ENCODE measurements at regions not wholly inside any gene's neighbourhood (a gene's known extent, or its start where the extent isn't known, plus 50 kb on each side); places are given as distances from the start of the nearest gene placed in this dataset.

DNA sequence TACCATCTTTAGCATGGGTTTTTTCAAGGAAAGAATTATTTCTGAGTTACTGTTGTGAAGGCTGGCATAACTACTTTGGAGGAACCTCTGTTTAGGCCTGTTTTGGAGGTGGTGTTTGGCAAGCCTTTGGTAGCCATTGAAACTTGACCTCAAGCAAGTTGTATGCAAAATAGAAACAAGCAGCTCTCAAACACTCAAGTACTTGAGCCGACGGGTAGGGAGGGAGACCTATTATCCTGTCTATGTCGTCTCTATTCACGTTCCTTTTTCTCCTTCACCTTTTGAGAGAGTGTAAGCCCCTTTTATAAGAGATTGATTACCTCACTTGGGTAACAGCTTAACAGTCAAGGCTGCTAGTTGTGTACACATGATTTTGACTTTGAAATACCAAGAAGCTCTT, 878.3 kb upstream of the CXADR start:
- in situ Hi-C loops (cut with HindIII; ENCODE audit: low pct_unique_long_range_greater_than_20kb, low sequenced_read_pairs) = no loop called here
- DNase-seq (ENCODE audit: low read depth) = no peak

DNA sequence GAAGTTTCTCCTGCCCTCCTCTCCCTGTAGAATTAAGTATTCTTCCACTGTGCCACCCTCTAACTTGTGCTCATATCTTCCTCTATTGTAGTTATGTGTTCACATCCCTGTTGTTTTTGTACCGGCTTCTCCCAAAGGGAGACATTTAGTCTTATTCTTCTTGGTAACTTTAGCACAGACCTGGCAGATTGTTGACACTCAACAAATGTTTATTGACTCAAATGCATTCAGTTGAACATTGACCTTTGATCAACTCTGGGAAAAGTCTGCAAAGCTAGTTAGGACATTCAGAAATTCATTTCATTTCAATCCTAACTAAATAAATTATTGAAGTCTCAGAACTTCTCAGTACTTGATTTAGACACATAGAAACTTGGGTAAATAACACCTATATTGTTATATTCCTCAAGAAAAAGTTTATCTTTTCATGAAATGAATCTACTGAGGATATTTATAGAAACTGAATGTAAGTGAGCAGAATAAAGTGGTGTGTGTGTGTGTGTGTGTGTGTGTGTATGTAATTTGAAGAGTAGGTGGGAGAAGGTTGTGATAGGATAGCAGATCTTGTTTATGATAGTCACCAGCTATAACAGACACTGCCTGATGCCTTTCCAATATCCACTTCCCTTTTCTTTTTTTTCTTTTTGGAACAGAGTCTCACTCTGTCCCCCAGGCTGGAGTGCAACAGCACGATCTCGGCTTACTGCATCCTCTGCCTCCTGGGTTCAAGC, 872.4 kb upstream of the CXADR start:
- DNase-seq (ENCODE audit: low read depth) = no peak
- in situ Hi-C loops (cut with HindIII; ENCODE audit: low pct_unique_long_range_greater_than_20kb, low sequenced_read_pairs) = no loop called here

DNA sequence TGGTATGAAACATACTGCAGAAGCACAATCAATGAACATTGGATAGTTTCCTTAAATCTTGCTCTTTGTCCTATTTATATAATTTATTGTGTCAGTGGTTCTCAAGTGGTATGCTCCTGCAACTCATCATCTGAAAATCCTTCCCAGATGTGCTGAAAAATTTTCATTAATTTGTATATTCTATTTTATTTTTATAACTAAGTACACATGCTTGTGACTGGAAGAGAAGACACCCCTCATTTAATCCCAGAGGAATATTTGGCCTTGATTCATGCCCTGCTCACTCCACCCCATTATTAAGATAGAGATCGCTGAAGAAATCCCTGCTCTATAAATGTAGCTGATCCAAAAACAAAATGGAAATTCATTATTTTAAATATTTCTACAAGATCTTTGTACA, 870.5 kb upstream of the CXADR start:
- in situ Hi-C loops (cut with HindIII; ENCODE audit: low pct_unique_long_range_greater_than_20kb, low sequenced_read_pairs) = no loop called here
- DNase-seq (ENCODE audit: low read depth) = no peak

DNA sequence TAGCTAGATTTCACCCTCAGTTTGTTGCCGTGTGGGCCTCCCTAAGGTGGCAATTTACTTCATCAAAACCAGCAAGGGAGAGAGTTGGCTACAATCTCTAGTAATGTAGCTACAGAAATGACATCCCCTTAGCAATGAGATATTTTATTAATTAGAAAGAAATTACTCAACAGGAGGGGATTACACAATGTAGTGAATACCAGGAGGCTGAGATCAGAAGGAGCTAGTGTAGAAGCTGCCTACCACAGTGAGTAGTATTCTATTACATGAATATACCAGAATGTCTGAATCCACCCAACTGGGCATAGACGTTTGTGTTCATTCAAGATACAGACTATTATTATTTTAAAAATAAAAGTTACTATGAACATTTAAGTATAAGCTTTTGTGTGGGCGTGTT, 868.2 kb upstream of the CXADR start:
- no peak for DNase-seq (ENCODE audit: low read depth)

DNA sequence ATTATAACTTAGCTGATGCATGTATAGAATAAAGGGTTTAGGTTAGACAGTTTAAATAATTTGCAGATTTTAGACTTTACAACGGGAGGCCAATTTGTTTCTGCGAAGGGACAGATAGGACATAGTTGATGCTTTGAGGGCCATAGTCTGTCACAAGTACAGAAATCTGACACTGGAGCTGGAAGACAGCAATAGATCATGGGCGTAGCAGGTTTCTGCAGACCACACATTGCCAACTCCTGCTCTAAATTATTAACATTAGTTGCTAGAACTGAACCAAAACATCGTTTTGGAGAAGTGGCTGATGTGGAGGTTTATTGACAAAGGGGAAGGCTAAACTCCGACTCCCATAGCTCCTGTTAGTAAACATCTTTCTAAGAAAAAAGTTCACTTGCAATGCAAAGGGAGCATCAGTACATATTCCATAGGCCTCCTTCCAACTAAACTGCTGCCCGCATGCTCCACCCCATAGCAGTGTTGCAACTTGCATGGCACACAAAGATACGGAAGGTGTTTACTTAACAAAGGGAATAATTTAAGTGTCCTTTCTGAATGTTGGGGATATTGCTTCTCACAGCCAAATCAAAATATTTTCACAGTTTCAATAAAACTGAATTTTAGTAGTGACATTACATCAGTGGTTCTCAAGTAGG, 862.0 kb upstream of the CXADR start:
- no peak for DNase-seq (ENCODE audit: low read depth)
- in situ Hi-C loops (cut with HindIII; ENCODE audit: low pct_unique_long_range_greater_than_20kb, low sequenced_read_pairs) = no loop called here

More for the DNA sequence above, 868.2 kb upstream of the CXADR start:
- in situ Hi-C loops (cut with HindIII; ENCODE audit: low pct_unique_long_range_greater_than_20kb, low sequenced_read_pairs) = no loop called here

DNA sequence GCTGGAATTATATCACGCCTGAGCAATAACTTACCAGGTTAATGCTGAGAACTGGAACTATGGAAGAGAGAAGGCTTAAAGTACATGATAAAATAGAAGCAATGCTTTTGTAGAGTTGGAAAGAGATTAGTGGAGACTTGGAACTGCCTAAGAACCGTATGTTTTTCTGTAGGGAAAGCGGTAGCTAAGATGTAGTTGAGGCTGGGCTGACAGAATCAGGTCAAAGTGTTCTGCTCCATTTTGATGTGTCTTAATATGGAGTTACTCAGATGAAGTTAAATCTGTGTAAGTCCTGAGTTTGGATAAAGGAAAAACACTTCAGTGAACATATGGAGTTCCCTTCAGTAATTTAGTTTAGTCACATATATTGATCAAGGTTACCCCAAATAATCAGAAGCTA, 860.9 kb upstream of the CXADR start:
- no peak for DNase-seq (ENCODE audit: low read depth)
- in situ Hi-C loops (cut with HindIII; ENCODE audit: low pct_unique_long_range_greater_than_20kb, low sequenced_read_pairs) = no loop called here

DNA sequence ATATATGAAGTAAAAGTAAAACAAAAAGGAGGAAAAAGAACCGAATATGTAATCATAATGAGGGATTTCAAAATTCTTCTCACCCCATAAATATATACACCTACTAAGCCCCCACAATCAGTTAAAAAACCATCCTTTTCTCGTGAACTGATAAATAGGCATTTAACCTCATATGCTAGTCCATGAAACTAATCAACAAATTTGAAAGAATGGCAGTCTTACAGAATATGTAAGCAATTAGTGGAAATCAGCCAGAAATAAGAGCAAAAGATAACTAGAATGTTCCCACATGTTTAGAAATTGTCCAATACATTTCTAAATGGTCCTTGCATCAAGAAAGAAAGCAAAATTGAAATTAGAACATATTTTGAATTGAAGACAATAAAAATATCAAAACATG, 849.4 kb upstream of the CXADR start:
- in situ Hi-C loops (cut with HindIII; ENCODE audit: low pct_unique_long_range_greater_than_20kb, low sequenced_read_pairs) = no loop called here
- no peak for DNase-seq (ENCODE audit: low read depth)

DNA sequence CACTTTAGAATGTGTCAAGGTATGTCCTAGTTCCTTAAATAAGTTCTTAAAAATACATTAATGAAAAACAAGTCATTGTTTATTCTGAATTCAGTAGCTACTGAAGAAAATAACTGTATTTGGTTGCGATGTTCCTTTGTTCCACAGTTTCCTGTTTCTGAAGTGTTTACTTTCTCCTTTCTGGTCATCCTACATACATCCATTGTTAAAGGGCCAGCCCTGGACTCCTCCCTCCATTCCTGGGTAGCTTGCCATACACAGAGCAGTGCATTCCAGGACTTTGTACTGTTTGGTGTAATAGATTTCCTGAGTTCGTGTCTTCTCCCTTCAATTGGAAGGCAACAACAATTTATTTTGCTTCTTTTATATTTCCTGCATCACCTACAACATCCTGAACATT, 845.4 kb upstream of the CXADR start:
- in situ Hi-C loops (cut with HindIII; ENCODE audit: low pct_unique_long_range_greater_than_20kb, low sequenced_read_pairs) = no loop called here

DNA sequence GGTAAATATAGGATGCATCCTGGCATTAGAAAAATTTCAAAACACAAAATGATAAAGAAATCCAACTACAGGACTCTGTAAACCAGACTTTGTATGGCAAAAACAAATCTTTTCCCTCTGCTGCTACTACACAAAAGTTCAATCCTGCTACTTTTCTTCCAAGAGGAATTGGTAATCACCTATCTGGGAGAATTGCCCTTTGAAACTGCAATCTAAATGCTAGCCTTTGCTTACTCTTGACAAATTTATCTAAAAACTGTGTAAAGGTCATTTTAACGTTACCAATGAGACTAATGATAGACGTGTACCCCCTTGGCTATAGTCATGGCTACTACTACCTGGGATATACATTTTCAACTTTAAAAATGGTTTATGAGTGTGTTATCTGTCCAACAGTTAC, 837.9 kb upstream of the CXADR start:
- no peak for DNase-seq (ENCODE audit: low read depth)
- in situ Hi-C loops (cut with HindIII; ENCODE audit: low pct_unique_long_range_greater_than_20kb, low sequenced_read_pairs) = no loop called here

More for the DNA sequence above, 845.4 kb upstream of the CXADR start:
- no peak for DNase-seq (ENCODE audit: low read depth)

DNA sequence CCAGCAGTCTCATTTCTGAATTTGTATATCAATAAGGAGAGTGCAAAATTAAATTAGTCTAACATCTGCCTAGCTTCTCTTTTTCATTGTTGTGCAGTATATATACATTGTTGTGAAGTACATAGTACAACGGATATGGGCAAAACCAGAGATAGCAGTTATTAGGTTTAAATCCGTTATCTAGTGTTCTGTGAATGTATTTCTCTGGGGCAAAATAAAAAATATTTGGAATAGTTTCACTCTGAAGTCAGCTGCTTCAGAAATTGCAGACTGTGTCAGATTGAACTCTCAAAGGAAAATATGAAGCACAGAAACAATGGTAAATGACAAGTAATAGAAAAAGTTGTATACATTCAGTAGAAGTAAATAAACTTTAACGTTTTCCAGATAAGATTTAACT, 836.5 kb upstream of the CXADR start:
- DNase-seq (ENCODE audit: low read depth) = no peak
- in situ Hi-C loops (cut with HindIII; ENCODE audit: low pct_unique_long_range_greater_than_20kb, low sequenced_read_pairs) = no loop called here

DNA sequence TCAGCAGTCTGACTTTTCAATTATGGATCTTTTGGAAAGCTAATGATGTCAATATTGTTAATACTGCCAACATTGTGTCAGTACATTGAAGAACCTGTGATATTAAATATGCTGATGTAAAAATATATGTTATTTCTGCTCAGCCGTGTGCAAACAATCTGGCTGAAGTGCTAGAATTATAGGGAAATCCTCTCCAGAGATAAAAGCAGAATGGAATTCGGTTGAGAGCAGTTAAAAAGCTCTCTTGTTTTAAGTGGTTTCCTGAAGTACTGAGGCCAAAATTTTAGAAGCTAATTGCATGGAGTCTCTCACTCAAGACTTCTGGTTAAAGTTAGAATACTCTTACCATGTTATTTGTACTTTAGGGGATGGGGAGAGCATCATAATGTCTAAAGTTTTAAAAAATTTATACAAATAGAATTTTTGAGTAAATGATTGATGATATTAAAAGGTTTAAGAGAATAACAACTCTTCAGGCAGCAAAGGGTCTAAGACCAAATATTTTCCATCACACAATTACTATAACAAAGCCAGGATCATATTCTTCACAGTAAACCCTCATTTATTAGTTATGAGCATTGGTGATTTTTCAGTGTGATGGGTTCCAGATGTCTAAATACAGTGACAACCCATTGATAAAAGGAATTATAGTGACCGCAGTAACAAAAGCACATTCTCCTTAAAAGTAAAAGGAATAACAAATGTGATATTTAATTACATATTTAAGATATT, 834.2 kb upstream of the CXADR start:
- DNase-seq (ENCODE audit: low read depth) = no peak
- in situ Hi-C loops (cut with HindIII; ENCODE audit: low pct_unique_long_range_greater_than_20kb, low sequenced_read_pairs) = no loop called here

DNA sequence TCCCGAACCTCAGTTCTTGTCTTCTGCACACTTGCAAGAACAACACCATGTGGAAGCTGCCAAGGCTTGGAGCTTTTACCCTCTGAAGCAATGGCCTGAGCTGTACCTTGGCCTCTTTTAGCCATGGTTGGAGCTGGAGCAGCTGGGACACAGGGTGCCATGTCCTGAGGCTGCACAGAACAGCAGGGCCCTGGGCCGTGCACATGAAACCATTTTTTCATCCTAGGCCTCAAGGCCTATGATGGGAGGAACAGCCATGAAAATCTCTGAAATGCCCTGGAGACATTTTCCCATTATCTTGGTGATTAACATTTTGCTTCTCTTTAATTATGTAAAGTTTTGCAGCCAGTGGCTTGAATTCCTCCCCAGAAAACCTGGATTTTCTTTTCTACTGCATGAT, 817.8 kb upstream of the CXADR start:
- in situ Hi-C loops (cut with HindIII; ENCODE audit: low pct_unique_long_range_greater_than_20kb, low sequenced_read_pairs) = no loop called here
- no peak for DNase-seq (ENCODE audit: low read depth)

DNA sequence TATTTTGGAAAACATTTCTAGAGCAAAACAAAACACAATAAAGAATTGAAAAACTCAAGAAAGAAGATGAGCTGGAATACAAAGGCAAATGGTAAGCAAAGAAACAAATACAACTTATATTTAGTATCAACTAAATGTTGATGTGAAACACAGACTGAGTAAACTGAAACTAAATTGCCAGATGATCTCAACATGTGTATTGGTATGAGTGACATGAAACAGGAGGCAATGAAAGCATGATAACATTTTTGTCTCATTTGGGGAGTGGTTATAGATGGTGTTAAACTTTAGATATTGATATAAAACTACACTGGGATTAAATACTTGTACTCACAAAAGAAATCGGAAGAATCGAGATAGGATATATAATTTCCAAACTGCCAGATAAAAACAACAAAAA, 805.6 kb upstream of the CXADR start:
- in situ Hi-C loops (cut with HindIII; ENCODE audit: low pct_unique_long_range_greater_than_20kb, low sequenced_read_pairs) = no loop called here
- DNase-seq (ENCODE audit: low read depth) = no peak

DNA sequence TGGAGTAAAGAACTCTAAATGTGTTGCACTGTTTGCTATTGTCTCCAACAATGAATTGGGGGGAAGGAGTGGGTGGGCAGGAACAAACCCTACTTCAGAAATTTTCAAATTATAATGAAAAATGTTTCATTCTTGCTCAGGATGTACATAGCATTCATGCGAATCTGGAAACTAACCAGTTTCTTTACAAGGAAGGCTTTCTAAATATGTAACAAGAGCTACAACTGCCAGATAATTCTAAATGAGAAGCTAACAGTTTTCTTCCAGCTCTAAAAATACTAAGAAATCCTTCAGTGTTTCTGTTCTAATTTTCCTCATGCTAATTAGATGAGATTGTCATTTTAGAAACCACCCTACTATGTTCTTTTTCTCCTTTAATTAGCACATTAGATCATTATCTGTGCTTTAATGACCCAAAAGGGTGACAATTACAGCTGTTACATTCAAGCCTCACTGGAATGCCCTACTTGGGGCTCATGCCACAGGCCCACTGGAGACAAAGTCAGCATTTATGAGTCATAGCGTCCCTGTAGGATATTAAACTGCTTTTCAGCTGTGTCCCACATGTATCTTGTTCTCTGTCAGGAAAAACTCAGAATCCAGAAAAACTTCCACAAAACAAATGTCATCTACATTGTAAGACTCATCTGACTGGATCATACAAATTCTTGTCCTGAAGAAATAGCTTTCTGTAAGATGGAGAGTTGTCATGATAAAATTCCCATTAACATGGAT, 804.6 kb upstream of the CXADR start:
- in situ Hi-C loops (cut with HindIII; ENCODE audit: low pct_unique_long_range_greater_than_20kb, low sequenced_read_pairs) = no loop called here
- no peak for DNase-seq (ENCODE audit: low read depth)

DNA sequence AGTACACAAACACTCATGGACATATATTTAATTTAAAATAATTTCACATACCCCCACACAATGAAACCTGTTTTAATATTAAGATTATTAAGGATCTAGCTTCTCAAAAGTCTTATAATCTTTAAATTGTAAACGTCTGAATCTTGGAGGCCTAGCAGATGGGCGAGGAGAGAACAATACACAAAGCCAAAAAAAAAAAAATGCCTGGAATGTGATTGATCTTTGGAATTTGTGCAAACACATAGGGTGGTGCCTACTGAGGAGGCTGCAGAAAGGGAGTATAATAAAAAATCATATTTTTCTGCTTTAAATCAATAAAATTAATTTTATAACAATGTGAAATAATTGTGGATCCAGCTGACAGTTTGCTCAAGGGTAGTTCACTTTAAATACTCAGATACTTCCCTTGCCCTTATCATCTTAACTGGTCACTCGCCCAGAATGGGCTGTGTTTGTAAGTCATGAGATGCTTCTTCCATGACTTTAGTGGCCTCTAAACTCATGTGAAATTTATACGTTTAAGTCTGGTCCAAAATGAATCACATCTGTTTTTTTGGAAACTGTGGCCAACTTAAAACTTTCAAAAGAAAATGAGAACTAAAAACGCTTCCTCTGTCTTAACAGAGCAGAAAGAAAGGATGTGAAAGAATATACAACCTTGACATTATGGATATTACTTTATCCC, 802.8 kb upstream of the CXADR start:
- in situ Hi-C loops (cut with HindIII; ENCODE audit: low pct_unique_long_range_greater_than_20kb, low sequenced_read_pairs) = no loop called here
- DNase-seq (ENCODE audit: low read depth) = no peak

DNA sequence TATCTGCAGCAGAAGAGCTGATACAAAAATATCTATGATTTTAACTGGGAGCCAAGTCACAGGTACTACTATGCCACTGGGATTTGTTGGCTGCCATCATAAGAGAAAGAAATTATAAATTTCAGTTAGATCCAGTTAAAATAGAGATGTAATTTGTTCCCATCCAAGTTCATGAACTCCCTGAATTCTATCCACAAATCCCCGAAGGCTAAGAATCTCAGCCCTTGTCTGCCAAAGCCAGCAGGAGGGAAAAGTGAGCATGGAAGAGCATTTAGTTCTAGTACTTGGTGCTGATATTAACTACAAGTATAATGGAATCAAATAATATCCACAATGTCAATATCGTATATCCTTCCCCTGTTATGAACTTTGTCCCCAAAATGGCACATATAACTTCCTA, 801.1 kb upstream of the CXADR start:
- DNase-seq (ENCODE audit: low read depth) = no peak
- in situ Hi-C loops (cut with HindIII; ENCODE audit: low pct_unique_long_range_greater_than_20kb, low sequenced_read_pairs) = no loop called here

DNA sequence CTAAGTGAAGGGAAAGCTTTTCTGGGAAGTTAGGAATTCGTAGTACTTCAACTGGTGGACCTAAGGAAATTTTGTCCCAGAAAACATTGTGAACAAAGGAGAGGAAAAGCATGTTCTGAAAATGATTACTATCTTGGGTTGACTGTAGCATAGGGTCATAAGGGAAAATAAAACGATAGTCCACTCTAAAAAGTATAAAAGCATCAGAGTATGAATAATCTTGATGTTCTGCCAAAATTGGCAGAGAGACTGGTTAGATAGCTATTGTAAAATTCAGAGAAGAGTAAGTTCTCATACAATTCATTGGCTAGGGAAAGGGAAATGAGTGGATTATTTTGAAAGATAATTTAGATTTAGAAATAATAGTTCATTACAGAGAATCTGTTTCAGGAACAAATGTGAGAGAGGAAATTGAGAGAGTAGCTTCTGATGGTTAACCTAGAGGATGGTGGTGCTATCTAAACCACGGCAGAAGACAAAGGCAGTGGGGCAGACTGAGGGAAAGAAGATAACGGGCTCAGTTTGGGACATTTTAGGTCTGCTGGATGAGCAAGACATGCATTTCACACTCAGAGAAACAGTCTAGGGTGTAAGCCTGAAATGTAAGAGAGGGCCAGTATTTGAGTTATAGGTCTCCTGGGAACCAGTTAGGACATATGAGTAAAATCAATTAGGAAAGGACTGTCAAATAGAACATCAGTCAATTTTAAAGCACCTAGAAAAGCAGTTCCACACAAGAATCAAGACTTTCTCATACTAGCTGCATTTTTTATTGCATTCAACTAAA, 799.3 kb upstream of the CXADR start:
- no peak for DNase-seq (ENCODE audit: low read depth)
- in situ Hi-C loops (cut with HindIII; ENCODE audit: low pct_unique_long_range_greater_than_20kb, low sequenced_read_pairs) = no loop called here

DNA sequence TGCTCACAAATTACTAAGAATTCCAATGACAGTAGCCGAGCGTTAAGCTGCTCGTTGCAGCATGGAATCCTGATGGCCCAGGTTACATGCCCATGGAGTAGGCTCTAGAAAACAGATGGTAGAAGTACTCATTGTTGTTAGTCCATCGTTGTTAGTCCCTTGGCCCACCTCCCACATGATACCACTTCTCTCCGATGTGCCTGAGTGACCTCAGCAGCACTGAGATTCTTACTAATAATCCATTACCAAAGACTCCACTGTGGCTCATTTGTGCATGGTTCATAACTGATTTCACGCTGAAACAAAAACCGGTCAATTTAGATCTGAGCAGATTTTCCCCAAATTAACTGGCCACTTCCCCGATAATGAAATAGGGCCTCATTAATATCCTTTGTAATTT, 772.3 kb upstream of the CXADR start:
- in situ Hi-C loops (cut with HindIII; ENCODE audit: low pct_unique_long_range_greater_than_20kb, low sequenced_read_pairs) = no loop called here

More for the DNA sequence above, 772.3 kb upstream of the CXADR start:
- DNase-seq (ENCODE audit: low read depth) = no peak
